SK-N-MC (cell line): ENCODE measurements at regions not wholly inside any gene's neighbourhood (a gene's known extent, or its start where the extent isn't known, plus 50 kb on each side); places are given as distances from the start of the nearest gene placed in this dataset.

Experiments
- DNase-seq: peaks from one replicate; pipeline ENCODE4 v3.0.0-alpha.2; 2011; ENCODE audit warnings: low read depth, low spot score
- H3K27ac ChIP-seq: fragments of 200-600 bp; sonication (generic); 2 replicates; pipeline ENCODE4 v1.5.1; 2016; ENCODE audit warnings: mixed run types
- H3K36me3 ChIP-seq: fragments of 200-600 bp; sonication (generic); 2 replicates; pipeline ENCODE4 v1.6.1; 2017; ENCODE audit warnings: antibody characterized with exemption, low read length, mixed read lengths; ENCODE audit not compliant: insufficient read depth
- H3K4me3 ChIP-seq: fragments of 200-600 bp; sonication (generic); 2 replicates; pipeline ENCODE4 v1.5.1; 2016
- H3K9ac ChIP-seq: fragments of 200-600 bp; sonication (generic); 2 replicates; pipeline ENCODE4 v1.8.0; 2017; ENCODE audit warnings: mixed run types, mixed read lengths; ENCODE audit not compliant: insufficient read length
- H3K9me3 ChIP-seq: fragments of 200-600 bp; sonication (generic); 2 replicates; pipeline ENCODE4 v1.6.1; 2017; ENCODE audit warnings: low read depth, mild to moderate bottlenecking, antibody characterized with exemption, low read length, moderate library complexity, mixed read lengths
- EZH2 ChIP-seq: fragments of 200-600 bp; sonication (generic); IDR thresholded peaks from one replicate; pipeline ENCODE4 v1.6.1; 2017; ENCODE audit warnings: antibody characterized with exemption
- FOXP2 ChIP-seq: optimal IDR thresholded peaks from 2 replicates; pipeline ENCODE3; 2011; ENCODE audit warnings: mild to moderate bottlenecking, moderate library complexity; ENCODE audit not compliant: insufficient read depth; ENCODE audit errors: extremely low read length, control extremely low read depth
- POLR2AphosphoS5 ChIP-seq: IDR thresholded peaks from 2 replicates; pipeline ENCODE4 v1.6.1; 2012; ENCODE audit warnings: mild to moderate bottlenecking, low read depth, low read length, borderline replicate concordance

GRCh38 chr7:115662120-115662519 lies 368.4 kb downstream of the TFEC start:
- no peak overlapping the region for H3K9ac ChIP-seq
- no peaks in the 10 kb centered on the region for H3K9me3 ChIP-seq
- H3K4me3 ChIP-seq, result no peak overlapping the region
- H3K36me3 ChIP-seq, result no peaks in the 10 kb centered on the region
- H3K27ac ChIP-seq, result 0 out of 2 replicates have a peak overlapping the region, but pooled peaks have one; percentile 52
- TF ChIP-seq FOXP2 (no peak), EZH2 (no peak), POLR2AphosphoS5 (no peak)
- no peak for DNase-seq

GRCh38 chr7:115658223-115658622 lies 372.3 kb downstream of the TFEC start:
- no peak overlapping the region for H3K9ac ChIP-seq
- H3K4me3 ChIP-seq, result no peak overlapping the region
- H3K9me3 ChIP-seq, result no peaks in the 10 kb centered on the region
- TF ChIP-seq POLR2AphosphoS5 (no peak), EZH2 (no peak), FOXP2 (no peak)
- H3K27ac ChIP-seq, result no peak overlapping the region
- H3K36me3 ChIP-seq, result no peaks in the 10 kb centered on the region
- no peak for DNase-seq

DNA sequence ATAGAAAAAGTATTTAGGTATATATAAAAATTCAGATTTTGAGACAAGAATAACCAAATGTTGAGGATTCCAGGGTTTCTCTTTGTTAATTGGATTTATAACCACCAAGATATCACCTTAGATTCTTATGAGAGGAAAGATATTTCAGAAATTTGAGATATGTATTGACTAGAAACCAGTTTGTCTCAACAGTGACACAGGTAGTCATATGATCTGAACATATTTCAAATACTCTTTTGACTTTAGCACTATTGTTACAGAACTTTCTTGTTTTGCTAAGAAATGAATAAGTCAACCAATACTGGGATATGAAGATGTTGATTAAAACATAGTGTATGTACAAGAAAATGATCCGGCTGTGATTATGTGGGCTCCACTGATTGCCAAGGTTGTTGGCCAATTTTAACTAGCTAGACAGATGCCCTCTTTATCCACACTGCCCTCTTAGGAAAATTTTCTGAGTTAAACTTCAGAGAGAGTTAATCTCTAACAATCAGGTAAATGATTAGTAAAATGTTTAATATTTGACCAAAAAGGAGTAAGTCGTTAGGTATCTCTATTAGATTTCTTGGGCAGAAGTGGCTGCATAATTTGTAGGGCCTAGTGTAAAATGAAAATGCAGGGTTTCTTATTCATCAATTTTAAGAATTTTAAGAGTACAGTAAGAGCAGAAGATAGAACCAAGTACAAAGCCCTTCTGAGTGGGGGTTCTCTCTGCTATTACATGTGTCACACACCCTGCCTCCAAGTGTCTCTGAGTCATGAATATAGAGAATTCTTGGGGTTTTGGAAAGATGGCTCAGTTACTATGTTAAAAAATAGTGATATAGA lies 376.0 kb downstream of the TFEC start:
- TF ChIP-seq POLR2AphosphoS5 (no peak), FOXP2 (no peak), EZH2 (no peak)
- no peak overlapping the region for H3K27ac ChIP-seq
- H3K9me3 ChIP-seq, result no peaks in the 10 kb centered on the region
- no peaks in the 10 kb centered on the region for H3K36me3 ChIP-seq
- no peak overlapping the region for H3K4me3 ChIP-seq
- no peak overlapping the region for H3K9ac ChIP-seq
- no peak for DNase-seq

DNA sequence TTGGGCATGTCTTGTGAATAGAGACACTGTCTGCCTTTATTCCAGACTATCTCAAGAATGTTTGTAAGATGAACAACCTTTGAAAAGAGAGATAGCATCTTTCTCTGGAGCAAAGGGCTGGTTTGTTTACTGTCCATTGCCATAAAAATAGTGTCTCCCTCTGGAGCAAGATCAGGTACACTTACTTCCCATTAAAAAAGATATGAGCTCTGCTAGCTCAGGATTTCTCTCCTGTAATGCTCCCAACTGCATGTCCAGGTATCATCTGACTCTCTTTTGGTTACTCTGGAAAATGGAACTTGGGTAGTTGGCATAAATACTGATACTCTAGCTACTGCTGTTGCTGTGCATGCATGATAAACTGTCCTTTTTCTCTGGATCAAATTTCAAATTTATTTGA lies 381.1 kb downstream of the TFEC start:
- Histone ChIP-seq H3K9me3 (no peaks in the 10 kb centered on the region), H3K4me3 (no peak overlapping the region), H3K36me3 (no peaks in the 10 kb centered on the region), H3K27ac (no peak overlapping the region), H3K9ac (no peak overlapping the region)
- DNase-seq, result no peak
- TF ChIP-seq FOXP2, result no peak
- TF ChIP-seq EZH2, result no peak
- TF ChIP-seq POLR2AphosphoS5, result no peak

- TF ChIP-seq FOXP2 (no peak), EZH2 (no peak), POLR2AphosphoS5 (no peak)
- Histone ChIP-seq H3K9me3 (no peaks in the 10 kb centered on the region), H3K27ac (no peak overlapping the region), H3K36me3 (no peaks in the 10 kb centered on the region), H3K4me3 (no peak overlapping the region), H3K9ac (no peak overlapping the region)
- no peak for DNase-seq
Observed at GRCh38 chr7:115647712-115648111, 382.9 kb downstream of the TFEC start.

DNA sequence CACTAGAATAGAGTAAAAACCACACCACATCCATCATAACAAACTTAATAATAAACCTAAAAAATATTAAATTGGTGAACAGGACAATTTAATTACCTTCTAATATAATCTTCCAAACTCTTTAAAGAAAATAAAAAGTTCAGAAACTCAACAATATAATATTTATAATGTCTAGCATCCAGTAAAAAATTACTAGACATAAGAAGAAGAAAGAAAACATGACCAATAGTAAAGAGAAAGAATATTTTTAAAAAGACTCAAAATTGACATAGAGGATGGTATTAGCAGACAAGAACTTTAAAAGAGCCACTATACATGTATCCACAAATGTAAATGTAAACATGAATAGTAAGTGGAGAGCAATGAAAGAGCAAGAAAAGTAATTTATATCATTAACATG lies 388.4 kb downstream of the TFEC start:
- no peak overlapping the region for H3K4me3 ChIP-seq
- H3K27ac ChIP-seq, result no peak overlapping the region
- H3K36me3 ChIP-seq, result no peaks in the 10 kb centered on the region
- no peak overlapping the region for H3K9ac ChIP-seq
- H3K9me3 ChIP-seq, result no peaks in the 10 kb centered on the region
- TF ChIP-seq POLR2AphosphoS5 (no peak), FOXP2 (no peak), EZH2 (no peak)
- no peak for DNase-seq

DNA sequence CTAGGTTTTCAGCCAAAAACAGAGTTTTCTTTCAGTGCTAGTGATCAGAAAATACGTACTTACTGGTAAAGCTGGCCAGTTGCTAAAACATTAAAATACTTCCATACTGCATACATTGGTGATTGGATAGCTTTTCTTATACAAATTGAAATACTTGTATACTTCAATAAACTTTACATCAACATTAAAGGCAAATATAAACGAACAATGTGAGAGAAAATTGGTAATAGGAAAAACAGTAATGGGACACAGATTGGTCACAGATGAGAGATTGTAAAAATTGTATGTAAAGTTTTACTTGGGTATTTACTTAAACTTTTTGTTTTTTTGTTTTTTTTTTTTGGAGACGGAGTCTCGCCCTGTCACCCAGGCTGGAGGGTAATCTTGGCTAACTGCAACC lies 391.7 kb downstream of the TFEC start:
- H3K36me3 ChIP-seq, result no peaks in the 10 kb centered on the region
- no peak overlapping the region for H3K4me3 ChIP-seq
- H3K27ac ChIP-seq, result no peak overlapping the region
- TF ChIP-seq EZH2 (no peak), POLR2AphosphoS5 (no peak), FOXP2 (no peak)
- DNase-seq, result no peak
- H3K9me3 ChIP-seq, result no peaks in the 10 kb centered on the region
- H3K9ac ChIP-seq, result no peak overlapping the region

- no peak overlapping the region for H3K9ac ChIP-seq
- DNase-seq, result no peak
- H3K9me3 ChIP-seq, result no peaks in the 10 kb centered on the region
- H3K27ac ChIP-seq, result no peak overlapping the region
- TF ChIP-seq POLR2AphosphoS5, result no peak
- no peak for TF ChIP-seq EZH2
- no peak for TF ChIP-seq FOXP2
- no peaks in the 10 kb centered on the region for H3K36me3 ChIP-seq
- H3K4me3 ChIP-seq, result no peak overlapping the region
Observed at GRCh38 chr7:115637128-115637527, 393.4 kb downstream of the TFEC start.
